H1 (cell line): ENCODE measurements at regions not wholly inside any gene's neighbourhood (a gene's known extent, or its start where the extent isn't known, plus 50 kb on each side); places are given as distances from the start of the nearest gene placed in this dataset.

ENCODE experiments used
- CTCF ChIA-PET: fragments of 300-600 bp; sonication (Branson Sonifier 250); formaldehyde crosslinking; loops from one replicate; lab custom pipeline; 2021; ENCODE audit not compliant: partially characterized antibody; lab: Charles Lee
- POLR2A ChIA-PET: fragments of 300-600 bp; sonication (Branson Sonifier 250); formaldehyde crosslinking; loops from one replicate; lab custom pipeline; 2021; ENCODE audit warnings: inconsistent platforms; ENCODE audit not compliant: partially characterized antibody; lab: Charles Lee
- DNase-seq, 2 experiments: peaks; one replicate each; pipeline versions ENCODE4 v3.0.0 to v3.0.0-alpha.2; 2010 to 2022; ENCODE audit warnings: low spot score in 2 of 2, low read depth in 1 of 2, mixed read lengths in 1 of 2
- FAIRE-seq: peaks from 2 replicates; lab custom pipeline; 2011; peaks lifted over from hg19 to GRCh38; lab: Jason Lieb, UNC
- H2AFZ ChIP-seq: 2 replicates; pipeline ENCODE4 v1.8.1; 2012; ENCODE audit warnings: low read length, inconsistent platforms
- H2AK5ac ChIP-seq: 2 replicates; pipeline ENCODE4 v1.6.1; 2013; ENCODE audit warnings: low read depth, low read length
- H2BK120ac ChIP-seq: replicated peaks from 2 replicates; pipeline ENCODE3; 2013; ENCODE audit warnings: low read depth, low read length, inconsistent platforms
- H2BK12ac ChIP-seq: 2 replicates; pipeline ENCODE4 v1.6.1; 2013; ENCODE audit warnings: low read depth, low read length
- H2BK15ac ChIP-seq: 2 replicates; pipeline ENCODE4 v1.6.1; 2013; ENCODE audit warnings: low read length
- H2BK20ac ChIP-seq: 2 replicates; pipeline ENCODE4 v1.6.1; 2013; ENCODE audit warnings: low read length
- H2BK5ac ChIP-seq: 2 replicates; pipeline ENCODE4 v1.6.1; 2013; ENCODE audit warnings: low read depth, low read length
- H3K14ac ChIP-seq: 2 replicates; pipeline ENCODE4 v1.6.1; 2013; ENCODE audit warnings: inconsistent platforms; ENCODE audit not compliant: insufficient read length
- H3K18ac ChIP-seq: 2 replicates; pipeline ENCODE4 v1.6.1; 2013; ENCODE audit warnings: low read length; ENCODE audit errors: extremely low read depth
- H3K23ac ChIP-seq: 2 replicates; pipeline ENCODE4 v1.6.1; 2013; ENCODE audit warnings: inconsistent platforms; ENCODE audit not compliant: insufficient read length
- H3K23me2 ChIP-seq: 2 replicates; pipeline ENCODE4 v1.6.1; 2013; ENCODE audit warnings: low read depth, low read length
- H3K27ac ChIP-seq: 2 replicates; pipeline ENCODE4 v1.6.1; 2011; ENCODE audit warnings: low read depth, low read length, inconsistent platforms
- H3K27me3 ChIP-seq, 4 experiments: replicated peaks in 1 of 4; 1 replicate in 1 of 4; 2 replicates in 3 of 4; pipeline versions ENCODE4 v1.6.1 to v1.8.1; 2011 to 2013; ENCODE audit warnings: low read length in 3 of 4, mild to moderate bottlenecking in 3 of 4, inconsistent platforms in 2 of 4, mixed read lengths in 2 of 4, moderate library complexity in 1 of 4; ENCODE audit not compliant: control insufficient read depth in 3 of 4, insufficient read depth in 3 of 4; ENCODE audit errors: extremely low read depth in 1 of 4
- H3K36me3 ChIP-seq, 4 experiments: 2 replicates each; pipeline versions ENCODE4 v1.6.1 to v1.8.1; 2011 to 2013; ENCODE audit warnings: mild to moderate bottlenecking in 4 of 4, low read length in 3 of 4, moderate library complexity in 2 of 4, control low read depth in 1 of 4, inconsistent platforms in 1 of 4; ENCODE audit not compliant: insufficient read depth in 4 of 4, control insufficient read depth in 2 of 4
- H3K4ac ChIP-seq: replicated peaks from 2 replicates; pipeline ENCODE3; 2013; ENCODE audit warnings: low read length, low read depth, mixed read lengths, inconsistent platforms; ENCODE audit not compliant: insufficient read length
- H3K4me1 ChIP-seq, 4 experiments: replicated peaks in 1 of 4; 1 replicate in 1 of 4; 2 replicates in 3 of 4; pipeline versions ENCODE4 v1.6.1 to v1.8.1; 2011 to 2013; ENCODE audit warnings: low read length in 3 of 4, inconsistent platforms in 2 of 4, mixed read lengths in 1 of 4; ENCODE audit not compliant: insufficient read depth in 4 of 4, control insufficient read depth in 3 of 4
- H3K4me2 ChIP-seq, 2 experiments: 2 replicates each; pipeline versions ENCODE4 v1.6.1 to v1.8.1; 2011 to 2013; ENCODE audit warnings: low read depth in 2 of 2, low read length in 2 of 2, control low read depth in 1 of 2, inconsistent platforms in 1 of 2, mild to moderate bottlenecking in 1 of 2; ENCODE audit not compliant: insufficient read depth in 1 of 2
- H3K4me3 ChIP-seq, 4 experiments: fragments of 200-600, 300-600 bp in 1 of 4; sonication (generic), shearing (Covaris generic), sonication (Bioruptor Twin) in 1 of 4; 2 replicates each; pipeline versions ENCODE4 v1.5.1 to v1.8.1; 2011 to 2016; ENCODE audit warnings: low read length in 4 of 4, low read depth in 3 of 4, control low read depth in 2 of 4, inconsistent platforms in 2 of 4, mild to moderate bottlenecking in 2 of 4, mixed read lengths in 1 of 4, moderate library complexity in 1 of 4; ENCODE audit not compliant: insufficient read depth in 2 of 4; ENCODE audit errors: extremely low read depth in 1 of 4
- H3K56ac ChIP-seq: replicated peaks from 2 replicates; pipeline ENCODE3; 2013; ENCODE audit warnings: low read depth, mild to moderate bottlenecking, mixed read lengths, low read length, inconsistent platforms; ENCODE audit not compliant: insufficient read length
- H3K79me1 ChIP-seq: 2 replicates; pipeline ENCODE4 v1.6.1; 2013; ENCODE audit warnings: low read depth, low read length, control low read depth
- H3K79me2 ChIP-seq, 2 experiments: 2 replicates each; pipeline versions ENCODE4 v1.6.1 to v1.8.1; 2012 to 2013; ENCODE audit warnings: low read length in 2 of 2, mild to moderate bottlenecking in 2 of 2, inconsistent platforms in 1 of 2; ENCODE audit not compliant: insufficient read depth in 2 of 2, control insufficient read depth in 1 of 2
- H3K9ac ChIP-seq, 4 experiments: replicated peaks in 1 of 4; 1 replicate in 1 of 4; 2 replicates in 3 of 4; pipeline versions ENCODE4 v1.6.1 to v1.8.1; 2011 to 2013; ENCODE audit warnings: low read depth in 3 of 4, low read length in 3 of 4, control low read depth in 2 of 4, mild to moderate bottlenecking in 2 of 4, moderate library complexity in 2 of 4, inconsistent platforms in 1 of 4; ENCODE audit errors: extremely low read depth in 1 of 4
- H3K9me3 ChIP-seq, 2 experiments: 2 replicates each; pipeline versions ENCODE4 v1.6.1 to v1.8.1; 2012 to 2013; ENCODE audit warnings: mild to moderate bottlenecking in 2 of 2, moderate library complexity in 2 of 2, control low read depth in 1 of 2, inconsistent platforms in 1 of 2, low read depth in 1 of 2, low read length in 1 of 2, mixed read lengths in 1 of 2; ENCODE audit not compliant: insufficient read depth in 2 of 2
- H4K20me1 ChIP-seq, 2 experiments: replicated peaks in 1 of 2; 2 replicates each; pipeline versions ENCODE3 to v1.8.1; 2011 to 2013; ENCODE audit warnings: inconsistent platforms in 2 of 2, low read length in 2 of 2, mild to moderate bottlenecking in 1 of 2; ENCODE audit not compliant: insufficient read depth in 2 of 2, control insufficient read depth in 1 of 2
- H4K5ac ChIP-seq: 2 replicates; pipeline ENCODE4 v1.6.1; 2013; ENCODE audit warnings: low read length, low read depth, mixed read lengths, inconsistent platforms; ENCODE audit not compliant: insufficient read length
- H4K8ac ChIP-seq: 2 replicates; pipeline ENCODE4 v1.8.0; 2013; ENCODE audit warnings: mild to moderate bottlenecking, moderate library complexity, low read length, inconsistent platforms; ENCODE audit not compliant: insufficient read depth; ENCODE audit errors: extremely low read depth
- H4K91ac ChIP-seq: replicated peaks from 2 replicates; pipeline ENCODE3; 2013; ENCODE audit warnings: low read length, mixed read lengths, inconsistent platforms; ENCODE audit not compliant: insufficient read length
- CHD2 ChIP-seq: IDR thresholded peaks from 2 replicates; pipeline ENCODE4 v1.6.1; 2012; ENCODE audit warnings: low read length, improper control_type of control experiment
- HDAC2 ChIP-seq, 2 experiments: fragments of 300-600 bp in 1 of 2; sonication (generic) in 1 of 2; IDR thresholded peaks; 2 replicates each; pipeline ENCODE4 v1.6.1; 2011 to 2012; ENCODE audit warnings: low read depth in 2 of 2, low read length in 2 of 2, mild to moderate bottlenecking in 2 of 2, moderate library complexity in 2 of 2, borderline replicate concordance in 1 of 2, inconsistent platforms in 1 of 2
- KDM1A ChIP-seq: fragments of 200-600, 300-600 bp; sonication (generic); IDR thresholded peaks from 2 replicates; pipeline ENCODE4 v1.7.1; 2016; ENCODE audit warnings: mild to moderate bottlenecking, low read length, borderline replicate concordance
- TBP ChIP-seq: IDR thresholded peaks from 2 replicates; pipeline ENCODE4 v1.6.1; 2011; ENCODE audit warnings: low read depth, low read length, improper control_type of control experiment
- WGBS, 2 experiments: shearing (Covaris generic) in 1 of 2; methylation state at CpG; one replicate each; pipeline versions ENCODE4 v1.1.6 to v1.1.7; 2013 to 2015; ENCODE audit warnings: low lambda C conversion rate in 2 of 2, mixed read lengths in 2 of 2, inconsistent platforms in 1 of 2, low coverage in 1 of 2, missing lambda C conversion rate in 1 of 2; ENCODE audit not compliant: insufficient replicate concordance in 2 of 2, insufficient coverage in 1 of 2, insufficient read length in 1 of 2; ENCODE audit errors: extremely low coverage in 1 of 2, missing lambda C conversion rate in 1 of 2; 5-methylcytosine and 5-hydroxymethylcytosine counted together

DNA sequence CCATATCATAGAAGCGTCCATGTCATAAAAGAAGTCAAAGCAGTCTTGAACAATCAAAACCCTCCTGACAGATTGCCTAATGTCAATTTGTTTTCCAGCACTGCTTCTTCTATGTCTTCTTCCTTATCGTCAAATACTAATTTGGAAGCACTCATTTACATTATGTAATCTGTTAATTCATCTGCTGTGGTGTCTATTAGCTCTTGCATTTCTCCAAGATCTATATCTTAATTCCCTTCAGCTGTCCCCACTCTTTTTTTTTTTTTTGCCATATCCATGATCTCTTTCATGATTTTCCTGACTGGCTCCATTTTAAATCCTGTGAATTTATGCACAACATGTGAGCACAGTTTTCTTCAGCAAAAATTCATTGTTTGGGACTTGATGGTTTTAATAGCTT is 560.5 kb upstream of the ARPP21 start:
- no peak overlapping the region for H2BK20ac ChIP-seq
- H3K79me2 ChIP-seq, result no peaks in the 10 kb centered on the region
- H4K8ac ChIP-seq, result no peak overlapping the region
- no peak overlapping the region for H3K4ac ChIP-seq
- H3K27ac ChIP-seq, result no peak overlapping the region
- CTCF ChIA-PET, result interaction anchor here (0.7 kb wide), 1 partner anchor 444 kb away, joined by 3 read pairs; no protein-coding TSS in a partner anchor
- no peak overlapping the region for H2BK12ac ChIP-seq
- no peak overlapping the region for H4K91ac ChIP-seq
- no peak overlapping the region for H2BK120ac ChIP-seq
- H3K79me1 ChIP-seq, result no peaks in the 10 kb centered on the region
- no peak overlapping the region for H2BK5ac ChIP-seq
- no peak for DNase-seq
- no peak overlapping the region for H3K4me2 ChIP-seq
- TF ChIP-seq TBP, result no peak
- TF ChIP-seq HDAC2 (IDR thresholded peaks at IDR 0.05; ENCODE audit: borderline replicate concordance in 1 of 2, low read depth in 2 of 2, low read length in 2 of 2), result no peak
- no peak for TF ChIP-seq KDM1A
- TF ChIP-seq CHD2, result no peak
- no peak for FAIRE-seq
- H4K20me1 ChIP-seq, result no peaks in the 10 kb centered on the region
- no peak overlapping the region for H3K23ac ChIP-seq
- H3K56ac ChIP-seq, result no peak overlapping the region
- no peaks in the 10 kb centered on the region for H3K36me3 ChIP-seq
- no peak overlapping the region for H3K9ac ChIP-seq
- H3K9me3 ChIP-seq, result no peaks in the 10 kb centered on the region
- H3K4me1 ChIP-seq, result no peaks in the 10 kb centered on the region
- H3K18ac ChIP-seq, result no peak overlapping the region
- H2AFZ ChIP-seq, result no peak overlapping the region
- no peak overlapping the region for H3K4me3 ChIP-seq
- no peaks in the 10 kb centered on the region for H3K23me2 ChIP-seq
- no peaks in the 10 kb centered on the region for H3K27me3 ChIP-seq
- WGBS, 2 experiments, result 91% methylated on average over 2 of the region's 2 CpGs; no CpG with 5 or more reads in 1 of the 2 experiments
- H2AK5ac ChIP-seq, result no peak overlapping the region
- POLR2A ChIA-PET, result no interaction called here
- no peak overlapping the region for H3K14ac ChIP-seq
- no peak overlapping the region for H4K5ac ChIP-seq
- H2BK15ac ChIP-seq, result no peak overlapping the region
